HG02885 (cell line): ENCODE measurements at regions not wholly inside any gene's neighbourhood (a gene's known extent, or its start where the extent isn't known, plus 50 kb on each side); places are given as distances from the start of the nearest gene placed in this dataset.

Source experiments
- ATAC-seq: cut with Tn5 transposase; IDR thresholded peaks from one replicate; pipeline ENCODE4 v1.9.1; 2021; ENCODE audit warnings: mild to moderate bottlenecking; ENCODE audit not compliant: unreplicated experiment, poor library complexity

GRCh38 chr10:92747066-92747465 is 57.3 kb downstream of the HHEX start:
- no peak for ATAC-seq

DNA sequence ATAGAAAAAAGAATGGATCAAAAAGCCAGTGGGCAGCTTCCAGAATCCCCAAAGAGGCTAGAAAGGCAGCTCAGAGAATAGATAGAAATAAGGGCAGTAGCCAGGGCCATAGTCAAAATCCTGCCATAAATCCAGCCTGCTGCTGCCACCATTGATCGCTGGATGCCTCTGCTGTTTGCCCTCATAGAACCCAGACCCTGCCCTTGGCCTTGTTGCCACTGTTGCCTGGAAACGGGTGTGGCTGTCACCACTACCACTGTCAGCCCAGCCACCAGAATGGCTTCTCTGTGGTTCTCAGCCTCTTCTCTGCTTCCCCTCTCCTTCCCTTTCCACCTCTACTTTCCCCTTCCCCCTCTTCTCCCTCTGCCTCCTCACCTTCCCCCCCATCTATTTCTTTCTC is 57.8 kb downstream of the HHEX start:
- peak; percentile 39 for ATAC-seq

- no peak for ATAC-seq
These were observed 61.2 kb downstream of the HHEX start for GRCh38 chr10:92750791-92751533.

- no peak for ATAC-seq
These were observed 61.7 kb downstream of the HHEX start for GRCh38 chr10:92751534-92751811.

DNA sequence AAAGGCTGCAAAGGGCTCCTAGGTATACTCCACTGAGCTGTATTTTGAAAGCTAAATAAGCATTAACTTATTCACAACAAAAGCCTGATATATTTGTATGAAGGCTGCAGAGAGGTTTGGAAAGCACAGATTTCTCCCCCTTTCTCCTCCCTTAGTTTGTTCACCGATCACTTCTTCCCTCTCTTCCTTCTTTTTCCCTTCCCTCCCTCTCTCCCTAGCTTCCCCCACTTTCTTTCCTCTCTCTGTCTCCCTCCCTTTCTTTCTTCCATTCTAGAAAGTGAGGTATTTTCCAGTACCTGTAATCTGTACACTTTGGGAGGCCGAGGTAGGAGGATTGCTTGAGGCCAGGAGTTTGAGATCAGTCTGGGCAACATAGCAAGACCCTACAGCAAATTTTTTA is 62.1 kb downstream of the HHEX start:
- no peak for ATAC-seq

DNA sequence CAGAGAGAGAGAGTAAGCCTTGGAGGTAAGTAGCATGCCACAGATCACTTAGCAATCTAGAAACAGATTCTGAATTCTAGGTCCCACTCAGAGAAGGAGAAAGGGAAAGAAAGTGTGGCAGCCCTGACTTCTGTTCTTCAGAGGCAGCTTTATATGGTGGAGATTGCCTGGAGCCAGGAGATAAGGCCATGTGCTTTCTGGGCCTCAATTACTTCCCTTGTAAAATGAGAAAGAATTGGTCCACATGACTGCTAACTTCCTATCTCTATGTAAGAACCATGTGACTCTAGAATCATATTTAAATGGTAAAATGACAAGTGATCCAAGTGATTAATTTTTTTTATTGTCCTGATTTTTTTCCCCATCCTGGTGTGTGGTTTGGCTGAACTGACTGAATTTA is 64.1 kb downstream of the HHEX start:
- ATAC-seq = no peak

DNA sequence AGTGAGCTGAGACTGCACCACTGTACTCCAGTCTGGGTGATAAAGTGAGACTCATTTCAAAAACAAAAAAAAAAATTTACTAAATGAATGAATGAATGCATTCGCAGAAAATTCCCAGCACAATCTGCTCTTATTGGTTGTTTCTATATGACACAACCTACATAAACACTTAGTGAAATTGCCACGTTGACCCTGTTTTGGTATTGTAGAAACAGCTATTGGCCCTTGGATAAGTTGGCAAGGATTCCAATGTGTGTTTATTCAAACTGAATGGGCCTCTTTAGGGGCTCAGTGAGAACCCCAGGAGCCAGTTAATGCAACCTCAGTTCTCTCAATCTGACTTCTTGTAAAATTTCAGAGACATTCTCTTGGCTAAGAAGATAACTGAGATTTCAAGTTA is 66.0 kb downstream of the HHEX start:
- ATAC-seq = no peak

DNA sequence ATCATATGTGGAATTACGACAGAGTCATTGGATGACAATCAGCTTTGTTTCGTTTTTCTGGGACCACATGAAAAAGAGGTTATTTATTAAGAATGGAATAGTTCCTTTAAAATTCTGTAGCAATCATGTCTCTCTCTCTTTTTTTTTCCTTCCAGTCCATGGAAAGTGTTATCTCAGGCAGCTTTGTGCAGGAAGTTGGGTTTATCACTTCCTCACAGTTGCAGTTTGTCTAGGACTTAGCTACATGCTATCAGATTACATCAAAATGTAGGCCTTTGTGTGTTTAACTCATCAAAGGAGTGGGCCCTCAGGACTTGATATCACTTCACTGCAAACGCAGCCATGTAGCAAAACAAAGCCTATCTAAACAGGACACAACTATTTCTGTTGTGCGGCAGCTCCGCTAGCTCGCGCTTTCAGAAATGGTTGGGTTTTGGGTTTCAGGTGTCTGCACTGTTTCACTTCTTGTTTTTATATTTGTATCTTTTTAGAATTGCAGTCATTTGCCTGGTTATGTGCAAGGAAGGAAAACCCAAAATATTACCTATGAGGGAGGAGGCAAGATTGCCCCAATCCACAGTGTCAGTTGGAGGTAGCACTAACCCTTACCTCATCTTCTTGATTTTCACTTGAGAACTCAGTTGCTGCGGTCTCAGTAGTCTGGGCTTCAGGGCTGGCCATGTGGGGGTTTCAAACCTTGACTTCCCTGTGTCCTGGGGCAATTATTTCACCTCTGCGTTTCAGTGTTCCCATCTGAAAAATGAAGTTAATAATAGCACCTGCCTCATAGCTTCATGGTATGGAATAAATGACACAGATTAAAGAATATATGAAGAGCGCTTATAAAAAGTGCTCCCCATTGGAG is 66.7 kb downstream of the HHEX start:
- ATAC-seq = peak; percentile 88

GRCh38 chr10:92757066-92757710 is 67.4 kb downstream of the HHEX start:
- ATAC-seq = peak; percentile 74

- no peak for ATAC-seq
These were observed 68.0 kb downstream of the HHEX start for GRCh38 chr10:92757711-92758104.

DNA sequence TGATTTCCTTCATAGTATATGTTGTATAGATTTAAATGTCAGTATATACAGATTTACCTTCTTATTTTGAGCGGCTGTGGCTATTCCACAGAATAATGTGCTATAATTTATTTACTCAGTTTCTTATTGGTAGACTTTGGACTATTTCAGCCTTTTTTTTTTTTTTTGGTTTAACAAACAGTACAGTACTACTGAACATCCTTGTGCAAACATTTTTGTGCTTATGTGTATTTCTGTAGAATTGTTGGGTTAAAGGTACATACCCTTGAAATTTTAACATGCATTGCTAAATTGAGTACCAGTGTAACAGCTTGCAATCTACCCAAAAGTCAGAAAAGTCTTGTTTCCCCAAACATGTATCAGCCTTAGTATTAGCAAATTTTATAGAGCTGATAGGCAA is 68.8 kb downstream of the HHEX start:
- no peak for ATAC-seq

DNA sequence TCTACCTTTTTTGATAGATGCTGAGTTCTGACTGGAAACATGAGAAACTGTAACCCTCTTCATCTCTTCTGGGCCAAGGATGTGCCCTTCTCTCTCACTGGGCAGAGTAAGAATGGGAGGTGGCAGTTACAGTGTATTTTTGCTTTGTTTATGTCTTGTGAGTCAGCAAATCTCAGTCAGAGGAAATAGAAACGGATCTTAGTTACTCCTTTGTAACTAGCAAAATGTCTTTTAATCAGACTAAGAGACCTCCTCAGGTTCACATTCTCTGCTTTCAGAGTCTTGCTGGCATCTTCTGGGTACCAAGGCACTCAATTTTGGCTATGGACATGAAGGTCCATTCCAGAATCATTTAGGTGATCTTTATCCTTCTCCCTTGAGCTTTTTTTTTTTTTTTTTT is 70.9 kb downstream of the HHEX start:
- ATAC-seq = no peak

GRCh38 chr10:92761571-92761970 is 71.8 kb downstream of the HHEX start:
- no peak for ATAC-seq

DNA sequence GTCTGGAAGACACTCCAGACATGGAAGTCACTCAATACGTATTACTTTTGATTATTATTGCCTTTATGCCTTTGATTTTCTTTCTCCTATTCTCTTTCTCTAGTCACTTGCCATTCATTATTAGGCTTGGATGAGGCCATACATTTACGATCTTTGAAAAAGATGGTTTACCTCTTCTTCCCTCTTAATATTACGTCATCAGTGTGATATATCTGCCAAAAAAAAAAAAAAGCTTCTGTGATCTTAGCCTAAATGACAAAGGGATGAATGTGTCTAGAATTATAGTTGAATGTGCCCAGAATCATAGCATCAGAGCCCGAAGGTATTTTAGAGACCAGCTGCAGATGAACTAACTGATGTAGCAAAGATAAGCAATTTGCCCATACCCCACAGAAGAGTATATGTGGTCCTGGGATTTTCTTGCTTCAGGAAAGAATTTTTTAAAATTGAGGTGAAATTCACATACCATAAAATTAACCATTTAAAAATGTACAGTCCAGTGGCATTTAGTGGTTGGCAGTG is 73.9 kb downstream of the HHEX start:
- ATAC-seq = no peak

DNA sequence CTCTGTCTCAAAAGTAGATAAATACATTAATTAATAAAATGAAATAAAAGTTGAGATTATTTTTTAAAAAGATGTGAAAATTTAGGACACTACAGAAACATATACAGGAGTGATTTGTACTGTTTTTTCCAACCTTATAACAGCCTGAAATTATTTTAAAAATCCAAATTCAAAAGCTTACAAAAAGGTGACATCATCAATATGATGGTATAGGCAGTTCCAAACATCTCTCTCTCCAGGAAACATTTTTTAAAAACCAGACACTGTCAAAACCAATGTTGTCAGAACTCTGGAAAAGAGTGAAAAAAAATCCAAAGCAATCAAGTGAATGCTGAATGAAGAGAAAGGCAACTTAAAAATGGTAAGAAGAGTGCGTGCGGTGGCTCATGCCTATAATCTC is 76.7 kb downstream of the HHEX start:
- ATAC-seq = no peak

GRCh38 chr10:92768104-92768503 is 78.3 kb downstream of the HHEX start:
- ATAC-seq = no peak

GRCh38 chr10:92773776-92774175 is 74.5 kb upstream of the EXOC6 start:
- ATAC-seq = no peak

- ATAC-seq = no peak
These were observed 70.2 kb upstream of the EXOC6 start for GRCh38 chr10:92778091-92778490.

GRCh38 chr10:92785118-92785517 is 63.2 kb upstream of the EXOC6 start:
- ATAC-seq = no peak

DNA sequence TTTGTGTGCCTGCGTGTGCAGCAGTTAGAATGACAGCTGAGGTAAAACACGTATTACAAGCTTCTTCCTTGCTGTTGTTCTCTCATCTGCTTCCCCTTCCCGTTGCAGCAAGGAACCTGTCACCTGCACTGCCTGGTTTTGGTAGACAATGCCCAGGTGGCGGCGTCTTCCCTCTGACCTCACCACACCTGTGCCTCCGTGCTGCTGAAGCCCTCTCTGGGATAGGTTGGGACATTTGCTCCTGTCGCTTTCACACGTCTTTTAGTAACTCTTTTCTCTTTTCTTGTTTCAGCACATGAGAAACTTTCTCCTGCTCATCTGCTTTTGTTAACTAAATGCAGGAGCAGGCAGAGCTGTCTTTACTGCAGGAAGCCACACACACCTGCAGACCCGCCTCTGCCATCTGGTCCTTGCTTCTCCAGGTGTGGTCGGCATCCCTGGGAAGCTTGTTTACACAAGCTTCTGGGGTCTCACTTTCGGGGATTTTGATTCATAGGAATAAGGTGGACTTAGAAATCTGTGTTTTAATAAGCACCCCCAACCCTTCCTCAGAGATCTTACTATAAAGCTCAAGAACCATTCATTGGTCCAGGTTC is 60.7 kb upstream of the EXOC6 start:
- ATAC-seq = no peak

GRCh38 chr10:92789067-92789466 is 59.3 kb upstream of the EXOC6 start:
- ATAC-seq = no peak
